HG03521 (cell line): ENCODE measurements at regions not wholly inside any gene's neighbourhood (a gene's known extent, or its start where the extent isn't known, plus 50 kb on each side); places are given as distances from the start of the nearest gene placed in this dataset.

ENCODE experiments used
- ATAC-seq: cut with Tn5 transposase; IDR thresholded peaks from one replicate; pipeline ENCODE4 v1.9.1; 2021; ENCODE audit warnings: mild to moderate bottlenecking, moderate library complexity; ENCODE audit not compliant: unreplicated experiment

DNA sequence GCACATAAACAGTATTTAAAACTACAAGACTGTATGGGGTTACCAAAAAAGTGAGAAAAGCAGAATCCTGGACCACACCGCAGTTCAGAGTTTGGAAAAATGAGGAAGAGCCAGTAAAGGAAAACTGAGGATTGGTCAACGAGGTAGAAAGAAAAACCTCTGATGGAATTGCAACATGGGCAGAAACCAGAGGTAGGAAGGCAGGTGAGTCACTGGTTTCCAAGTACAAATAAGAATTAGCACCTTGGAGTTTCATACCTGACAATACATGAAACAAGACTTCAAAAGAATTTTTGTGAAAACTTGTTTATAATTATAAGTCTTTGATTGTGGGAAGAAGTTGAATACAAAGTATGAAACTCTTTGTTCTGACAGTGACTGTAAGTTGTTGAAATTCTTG, 533.7 kb upstream of the DAB1 start:
- ATAC-seq: no peak

DNA sequence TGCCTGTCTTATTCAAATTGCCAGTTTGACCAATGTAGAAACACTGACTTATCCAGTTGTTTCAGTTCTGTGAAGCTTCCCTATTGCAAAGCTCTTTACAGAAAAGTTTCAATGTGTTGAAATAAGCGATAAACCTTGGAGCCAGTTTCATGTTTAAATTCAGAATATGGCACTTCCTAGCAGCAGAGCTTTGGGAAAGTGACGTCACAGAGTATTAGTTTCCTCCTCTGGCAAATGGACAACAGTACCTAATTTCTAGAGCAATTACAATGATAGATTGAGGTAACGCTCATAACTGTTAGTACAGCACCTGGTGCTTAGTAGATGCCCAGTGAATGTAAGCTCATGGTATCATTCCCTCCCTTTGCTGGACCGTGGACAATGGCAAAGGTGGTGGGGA, 527.5 kb upstream of the DAB1 start:
- ATAC-seq: no peak

DNA sequence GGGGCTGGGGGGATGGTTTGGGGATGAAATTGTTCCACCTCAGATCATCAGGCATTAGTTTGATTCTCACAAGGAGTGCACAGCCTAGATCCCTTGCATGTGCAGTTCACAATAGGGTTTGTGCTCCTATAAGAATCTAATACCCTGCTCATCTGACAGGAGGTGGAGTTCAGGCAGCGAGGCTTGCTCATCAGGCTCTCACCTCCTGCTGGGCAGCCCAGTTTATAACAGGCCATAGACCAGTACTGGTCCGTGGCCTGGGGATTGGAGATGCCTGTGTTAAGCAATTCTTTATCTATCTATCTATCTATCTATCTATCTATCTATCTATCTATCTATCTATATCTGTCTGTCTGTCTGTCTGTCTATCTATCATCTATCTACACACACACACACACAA, 525.3 kb upstream of the DAB1 start:
- no peak for ATAC-seq

DNA sequence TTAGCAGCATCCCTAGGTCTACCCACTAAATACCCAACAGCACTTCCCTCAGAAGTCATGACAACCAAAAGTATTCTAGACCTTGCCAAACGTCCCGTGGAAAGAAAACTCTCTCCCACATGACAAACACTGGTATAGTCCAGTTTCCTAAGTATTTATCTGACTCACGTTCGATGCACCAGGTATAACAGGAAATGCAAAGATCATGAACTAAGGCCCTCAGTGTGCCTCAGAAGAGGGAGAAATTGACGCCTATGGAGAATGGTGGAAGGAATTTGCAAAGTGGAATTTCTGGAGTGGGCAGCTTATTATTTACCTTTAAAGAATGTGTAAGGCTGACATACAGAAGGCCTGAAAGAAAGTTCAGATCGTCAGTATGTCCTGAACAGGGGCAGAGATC, 523.6 kb upstream of the DAB1 start:
- no peak for ATAC-seq

DNA sequence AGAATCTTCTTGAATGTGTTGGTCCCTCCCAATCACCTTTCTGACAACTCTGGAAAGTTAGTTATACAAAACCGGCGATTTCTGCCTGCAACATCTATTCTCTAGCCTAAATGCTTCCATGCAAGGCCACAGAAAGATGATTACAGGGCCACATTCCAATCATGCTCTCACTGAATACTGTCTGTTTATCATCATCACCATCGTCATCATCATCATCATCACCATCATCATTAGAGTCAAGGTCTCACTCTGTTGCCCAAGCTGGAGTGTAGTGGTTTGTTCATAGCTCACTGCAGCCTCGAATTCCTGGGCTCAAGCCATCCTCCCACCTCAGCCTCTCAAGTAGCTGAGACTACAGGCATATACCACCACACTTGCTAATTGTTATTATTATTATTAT, 521.2 kb upstream of the DAB1 start:
- ATAC-seq: no peak

DNA sequence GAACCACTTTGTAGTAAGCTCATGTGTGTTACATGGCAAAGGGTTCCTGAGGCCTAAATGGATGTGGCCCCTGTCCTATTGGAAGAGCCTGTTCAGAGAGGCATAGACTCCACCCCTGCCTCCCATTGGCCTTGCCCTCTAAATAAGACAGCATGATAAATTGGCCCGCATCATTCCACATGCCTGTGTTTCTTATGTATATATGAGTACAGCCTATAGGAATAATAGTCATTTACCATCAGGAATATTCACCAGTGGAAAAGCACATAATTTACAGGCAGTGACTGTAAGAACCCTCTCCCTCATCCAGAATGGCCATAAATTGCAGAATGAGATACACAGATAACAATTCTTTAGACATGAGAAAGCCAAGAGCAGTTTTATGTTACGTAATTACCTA, 519.5 kb upstream of the DAB1 start:
- no peak for ATAC-seq

DNA sequence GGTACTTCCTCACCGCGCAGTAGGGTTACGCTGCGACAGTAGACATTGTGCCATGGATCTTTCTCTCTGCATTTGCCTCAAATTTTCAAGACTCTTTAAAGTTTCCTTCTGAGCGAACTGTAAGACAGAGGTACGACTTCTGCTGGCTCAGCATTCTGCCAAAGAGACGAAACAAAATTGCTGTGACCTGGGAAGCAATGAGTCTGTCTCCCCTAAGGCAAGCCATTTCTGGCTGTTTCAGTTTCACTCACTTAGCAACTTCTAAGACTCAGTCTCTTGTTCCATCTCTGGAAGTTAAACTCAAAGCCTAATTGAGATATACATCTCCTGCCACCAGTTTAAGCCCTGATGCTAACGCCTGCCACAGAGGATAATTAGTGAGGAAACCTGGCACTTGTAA, 510.9 kb upstream of the DAB1 start:
- no peak for ATAC-seq

DNA sequence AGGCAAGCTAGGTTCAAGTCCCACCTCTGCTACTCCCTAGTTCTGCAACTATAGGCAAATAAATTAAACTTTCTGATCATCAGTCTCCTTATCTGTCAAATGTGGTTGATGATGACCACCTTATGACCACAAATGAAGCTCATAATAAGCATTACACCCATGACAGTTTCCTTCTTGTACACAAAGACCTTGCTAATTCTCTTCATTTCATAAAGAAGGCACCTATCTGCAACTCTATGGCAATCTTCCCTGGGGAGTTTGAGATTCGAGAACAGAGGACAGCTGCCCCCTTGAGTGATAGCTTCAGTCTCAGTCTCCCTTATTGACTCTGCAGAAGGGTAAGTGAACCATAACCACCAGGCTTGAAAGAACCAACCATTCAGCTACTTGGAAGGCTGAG, 503.1 kb upstream of the DAB1 start:
- no peak for ATAC-seq

DNA sequence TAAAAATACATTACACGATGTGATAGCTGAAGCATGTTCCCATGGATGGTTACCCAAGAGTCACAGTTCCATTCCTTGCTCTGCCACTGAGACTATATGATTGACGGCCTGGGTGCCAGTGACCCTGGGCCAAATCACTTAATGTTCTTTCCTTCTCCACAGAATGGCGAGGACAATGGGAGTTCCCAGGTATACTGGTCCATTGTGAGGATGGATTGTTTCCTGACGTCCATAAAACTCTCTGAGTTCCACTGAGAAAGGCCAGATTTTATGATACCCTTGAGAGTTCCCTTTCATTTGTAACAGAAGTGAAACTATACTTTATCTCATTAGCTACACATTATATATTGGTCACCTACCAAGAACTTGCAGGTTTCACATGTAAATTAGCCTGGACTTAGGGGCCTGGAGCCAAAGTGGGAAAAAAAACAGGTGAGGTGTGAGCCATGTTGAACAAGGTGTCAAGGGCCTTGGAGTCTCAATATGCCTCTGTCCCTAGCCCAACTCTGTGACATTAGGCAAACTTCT, 502.2 kb upstream of the DAB1 start:
- ATAC-seq: no peak

DNA sequence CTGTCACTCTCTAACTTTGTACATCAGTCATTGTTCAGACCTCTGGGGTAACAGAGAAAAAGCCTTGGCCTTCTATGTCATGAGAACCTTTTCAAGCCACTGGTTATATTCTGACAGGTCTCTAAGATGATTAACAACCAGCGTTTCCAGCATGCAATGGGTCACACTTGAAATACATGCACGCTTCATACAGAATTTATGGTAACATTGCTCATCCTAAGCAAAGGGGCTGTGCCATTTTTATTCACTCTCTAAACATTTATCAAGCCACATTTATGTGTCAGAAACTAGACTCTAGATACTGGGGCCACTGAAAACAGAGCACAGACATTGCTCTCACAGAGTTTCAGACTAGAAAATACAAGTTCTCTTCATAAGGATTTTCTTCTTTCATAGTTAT, 501.4 kb upstream of the DAB1 start:
- ATAC-seq: no peak

DNA sequence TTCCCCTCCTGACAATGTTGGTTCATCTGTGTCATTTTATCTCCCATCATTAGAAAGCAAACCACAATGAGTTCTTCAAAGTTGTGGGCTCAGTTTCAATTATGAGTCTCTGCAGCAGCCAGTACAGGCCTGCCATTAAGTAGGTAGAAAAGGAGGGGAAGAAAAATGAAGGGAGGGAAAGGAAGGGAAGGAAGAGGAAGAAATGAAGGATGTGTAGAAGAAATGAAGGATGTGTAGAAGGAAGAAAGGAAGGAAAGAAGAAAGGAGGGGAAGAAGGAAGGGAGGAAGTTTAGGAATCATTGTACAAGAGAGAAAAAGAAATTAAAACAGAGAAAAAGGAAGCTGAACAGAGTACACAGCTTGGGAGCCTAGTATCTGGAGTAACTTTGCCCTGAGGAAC, 498.3 kb upstream of the DAB1 start:
- no peak for ATAC-seq

DNA sequence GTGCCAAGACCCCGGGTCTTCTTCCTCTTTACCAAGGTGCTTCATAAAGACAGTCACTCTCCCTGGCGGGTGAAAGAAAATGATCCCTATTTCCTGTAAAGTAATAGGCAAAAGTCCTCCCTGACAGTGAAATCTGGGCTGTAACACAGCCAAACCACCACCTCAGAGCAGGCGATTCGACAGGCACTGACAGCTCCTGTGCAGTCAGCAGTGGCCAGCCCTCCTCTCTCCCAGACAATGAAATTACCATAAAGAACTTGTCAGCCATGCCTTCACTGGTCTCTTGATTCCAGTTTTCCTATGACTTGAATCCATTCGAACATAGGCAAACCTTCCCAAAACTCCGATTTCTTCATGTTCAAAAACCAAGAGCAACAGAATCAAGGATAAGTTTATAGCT, 492.2 kb upstream of the DAB1 start:
- ATAC-seq: no peak

DNA sequence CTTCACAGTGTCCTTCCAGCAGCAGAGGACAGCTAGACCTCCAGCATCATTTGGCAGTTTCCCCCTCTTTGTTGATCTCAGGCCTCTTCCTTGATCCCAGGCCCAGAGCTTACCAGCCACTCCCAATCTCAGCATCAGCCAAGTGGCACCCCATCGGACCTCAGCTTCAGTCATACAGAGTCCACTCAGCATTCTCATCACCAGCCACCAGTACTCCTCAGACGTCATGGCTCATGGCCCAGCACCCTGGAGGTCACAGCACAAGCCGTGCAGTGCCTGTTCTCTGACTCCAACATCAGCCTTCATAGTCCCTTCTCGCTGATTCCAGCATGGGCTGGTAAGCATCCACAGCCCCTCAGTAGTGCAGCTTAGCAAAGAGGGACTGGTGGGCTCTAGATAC, 487.6 kb upstream of the DAB1 start:
- no peak for ATAC-seq

DNA sequence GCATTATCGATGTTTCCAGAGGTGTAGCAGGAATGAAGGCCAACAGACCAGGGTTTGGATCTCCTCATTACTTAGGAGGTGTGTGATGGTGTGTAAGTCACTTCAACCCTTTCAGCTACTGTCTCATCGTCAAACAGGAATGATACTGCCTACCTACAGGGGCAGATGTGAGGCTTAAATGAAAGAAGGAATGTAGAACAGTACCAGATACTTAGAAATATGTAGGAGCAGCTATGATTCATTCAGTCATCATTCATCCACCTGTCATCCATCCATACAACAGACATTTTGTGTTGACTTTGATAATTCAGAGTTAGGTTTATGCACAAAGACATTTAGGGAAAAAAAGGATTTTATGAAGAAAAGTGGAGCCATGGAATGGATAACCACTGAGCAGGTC, 486.9 kb upstream of the DAB1 start:
- ATAC-seq: no peak

DNA sequence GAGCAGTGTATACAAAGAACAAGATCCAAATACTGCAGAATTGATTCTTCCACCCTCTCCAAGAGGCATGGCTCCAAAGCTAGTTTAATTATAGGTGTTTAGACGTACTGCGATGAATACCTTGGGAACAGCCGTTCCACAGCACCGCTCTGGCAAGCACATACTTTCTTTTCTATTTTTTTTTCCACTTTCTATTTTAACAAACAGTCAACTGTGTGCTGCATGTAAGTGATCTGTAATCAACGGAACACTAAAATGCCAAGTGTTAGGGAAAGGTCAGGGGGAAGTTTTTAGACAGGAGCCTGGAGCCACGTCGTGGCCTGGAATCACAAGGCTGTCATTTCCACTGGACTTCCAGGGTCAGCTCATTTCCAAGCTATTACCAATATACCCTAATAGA, 486.4 kb upstream of the DAB1 start:
- ATAC-seq: no peak

DNA sequence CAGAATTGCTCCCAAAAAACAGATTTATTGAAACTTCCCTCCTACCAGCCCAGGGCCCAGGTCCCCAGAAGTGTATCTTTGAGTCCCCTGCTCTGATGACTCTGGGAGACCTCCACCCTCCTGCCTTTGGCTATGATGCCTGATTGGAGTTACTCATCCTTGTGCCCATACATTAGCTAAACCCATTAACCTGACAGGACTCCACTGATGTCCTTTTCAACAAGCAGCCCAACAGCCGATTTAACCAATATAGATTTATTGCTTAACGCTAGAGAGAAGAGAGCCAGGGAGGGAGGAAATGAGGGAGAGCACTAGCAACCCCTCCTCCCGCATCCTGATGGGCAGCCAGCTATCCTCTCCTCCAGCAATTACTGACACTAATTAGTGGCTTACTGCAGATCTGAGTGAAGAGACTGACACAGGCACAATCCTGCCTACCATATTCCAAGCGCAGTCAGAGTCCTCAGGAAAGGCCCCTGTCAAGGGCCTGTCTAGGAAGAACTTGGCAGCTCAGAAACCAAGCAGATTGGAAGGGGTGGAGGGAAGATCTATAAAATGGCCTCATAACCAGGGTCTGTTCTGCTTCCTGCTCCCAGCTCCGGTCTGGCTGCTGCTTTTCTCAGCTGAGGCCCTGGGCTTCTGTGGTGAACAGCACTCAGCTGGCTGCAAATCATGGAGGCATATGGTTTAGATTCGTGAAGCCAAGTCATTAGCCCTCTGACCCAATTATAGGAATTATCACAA, 484.5 kb upstream of the DAB1 start:
- no peak for ATAC-seq

DNA sequence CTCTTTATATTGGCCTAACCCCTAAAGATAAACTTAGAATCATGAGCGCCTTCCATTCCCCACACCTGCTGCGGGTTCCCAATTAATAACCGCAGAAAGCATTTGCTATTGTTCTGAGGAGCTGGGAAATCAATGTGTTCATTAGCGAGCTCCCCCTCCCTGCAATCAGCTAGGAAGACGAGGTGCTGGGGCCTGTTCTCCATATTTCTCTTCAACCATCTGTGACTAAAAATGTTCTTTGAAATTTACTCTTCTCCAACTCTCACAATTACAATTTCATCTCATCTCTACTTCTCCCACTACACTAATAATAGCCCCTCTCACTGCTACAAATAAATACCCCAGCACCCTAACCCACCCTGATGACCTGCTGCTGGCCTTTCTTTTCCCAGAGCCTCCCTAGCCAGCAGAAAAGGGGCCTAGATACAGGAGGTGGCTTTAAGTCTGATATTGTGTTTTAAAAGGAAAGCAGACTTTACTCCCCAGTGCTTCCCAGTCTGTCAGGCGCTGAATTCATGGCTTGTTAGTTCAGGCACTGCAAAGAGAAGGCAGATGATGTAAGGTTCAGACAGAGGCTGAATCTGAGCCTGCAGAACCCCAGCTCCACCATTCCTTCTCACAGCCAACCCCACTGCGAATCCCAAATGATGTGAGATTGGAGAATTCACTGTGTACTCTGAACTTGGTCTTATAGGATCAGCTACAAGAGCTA, 477.5 kb upstream of the DAB1 start:
- ATAC-seq: no peak

DNA sequence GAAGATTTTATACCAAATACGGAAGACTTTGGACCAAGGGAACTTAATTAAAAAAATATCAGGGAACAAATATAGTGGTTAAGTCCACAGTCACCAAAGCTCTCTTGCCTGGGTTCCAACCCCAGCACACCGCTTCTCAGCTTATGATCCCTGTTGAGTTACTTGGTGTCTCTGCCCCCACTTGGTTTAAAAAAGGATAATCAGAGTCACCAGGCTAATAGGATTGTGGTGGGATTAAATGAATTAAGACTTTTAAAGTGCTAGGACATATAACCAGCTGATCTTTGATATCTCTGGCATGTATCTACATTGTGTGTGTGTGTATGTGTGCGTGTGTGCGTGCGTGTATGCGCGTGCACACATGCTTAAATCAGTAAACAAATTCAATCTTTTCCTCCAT, 474.7 kb upstream of the DAB1 start:
- ATAC-seq: no peak

DNA sequence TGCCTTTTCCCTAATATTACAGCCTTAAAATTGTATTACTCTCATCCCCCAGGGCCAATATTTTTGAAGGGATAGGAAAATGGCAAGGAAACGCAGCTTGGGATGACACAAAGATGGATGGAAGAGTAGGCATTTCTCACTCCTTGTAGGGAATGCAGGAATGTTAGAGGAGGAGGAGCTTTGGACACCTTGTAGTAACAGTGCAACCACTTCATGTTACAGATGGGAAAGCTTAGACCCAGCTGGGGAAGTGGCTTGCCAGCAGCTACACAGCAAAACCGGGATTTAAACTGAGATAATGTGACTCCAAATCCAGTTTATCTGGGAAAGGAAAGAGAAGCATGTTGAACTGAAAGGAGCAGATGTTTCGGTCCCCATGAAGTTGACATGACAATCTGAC, 473.7 kb upstream of the DAB1 start:
- no peak for ATAC-seq

DNA sequence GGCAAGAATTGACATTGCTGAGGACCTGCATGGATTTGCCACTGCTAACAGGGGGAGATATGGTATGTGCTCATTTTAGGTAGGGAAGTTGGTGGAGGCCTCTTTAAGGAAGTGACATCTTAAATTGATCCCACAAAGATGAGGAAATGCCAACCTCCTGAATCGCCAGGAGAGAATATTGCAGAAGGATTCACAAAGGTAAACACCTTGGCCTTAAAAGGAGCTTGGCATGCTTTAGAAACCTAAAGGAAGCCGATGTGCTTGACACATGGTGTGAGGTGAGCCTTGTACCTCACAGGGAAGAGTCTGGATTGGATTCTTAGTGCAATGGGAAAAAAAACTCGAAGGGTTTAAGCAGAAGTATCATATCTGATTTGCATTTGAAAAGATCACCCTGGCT, 470.5 kb upstream of the DAB1 start:
- ATAC-seq: no peak

DNA sequence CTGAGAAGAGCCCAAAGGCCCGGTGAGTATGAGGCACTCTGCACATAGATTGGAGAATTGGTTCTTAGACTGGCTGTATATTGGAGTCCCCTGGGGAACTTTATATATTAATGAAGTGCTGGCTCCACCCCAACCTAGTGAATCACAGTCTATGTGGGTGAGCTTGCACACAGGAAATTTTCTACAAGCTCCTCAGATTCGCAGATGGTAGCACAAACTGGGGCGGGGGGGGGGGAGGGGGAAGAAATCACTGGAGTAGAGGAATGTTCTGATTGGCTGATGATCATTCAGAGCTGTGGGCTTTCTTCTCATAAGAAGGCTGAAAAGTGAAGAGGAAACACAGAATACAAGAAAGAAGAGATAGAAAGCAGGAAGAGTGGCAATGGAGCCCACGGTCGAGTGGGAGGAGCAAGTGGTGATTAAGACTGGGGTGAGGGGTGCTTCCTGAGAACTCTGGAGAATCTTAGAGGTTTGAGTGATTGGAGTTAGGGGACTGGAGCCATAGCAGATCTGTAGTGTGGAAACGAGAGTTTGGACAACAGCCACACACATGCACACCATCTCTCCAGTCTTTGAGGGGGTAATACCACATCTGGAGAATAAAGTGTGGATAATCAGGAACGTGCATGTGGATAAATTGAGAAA, 465.9 kb upstream of the DAB1 start:
- ATAC-seq: no peak

DNA sequence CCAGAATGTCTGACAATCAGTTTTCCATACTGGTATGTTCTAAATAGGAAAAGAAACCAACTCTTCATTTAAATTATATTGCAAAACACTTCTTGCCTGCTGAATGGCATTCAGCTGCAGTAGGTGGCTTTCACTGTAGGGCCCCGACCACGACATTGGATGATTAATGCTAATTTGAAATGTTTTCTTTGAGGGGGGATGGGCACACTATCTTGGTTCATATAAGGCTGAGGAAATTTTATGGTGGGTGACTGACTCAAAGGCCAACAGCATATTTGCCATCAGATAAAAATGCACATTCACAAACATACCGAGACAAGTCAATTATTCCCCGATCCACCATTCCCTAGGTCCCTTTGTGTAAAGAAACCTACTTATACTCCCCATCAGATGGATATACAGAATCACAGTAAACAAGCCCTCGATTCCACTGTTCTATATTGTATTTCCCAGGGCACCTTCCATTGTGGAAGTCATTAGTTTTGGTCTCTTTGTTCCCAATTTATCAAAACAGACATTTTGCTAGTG, 464.2 kb upstream of the DAB1 start:
- no peak for ATAC-seq
